NCI-H2196 treated with DMSO at 0.1 percent for 48 hours (cell line): ENCODE measurements at regions not wholly inside any gene's neighbourhood (a gene's known extent, or its start where the extent isn't known, plus 50 kb on each side); places are given as distances from the start of the nearest gene placed in this dataset.
"Not testable (repeated sequence)": the region's sequence is repeated elsewhere in the genome, so short reads cannot be mapped to it uniquely, and the experiment has no call there.

Experiments used
- DNase-seq: peaks from one replicate; lab custom pipeline; 2025; ENCODE audit not compliant: unreplicated experiment; lab: John Stamatoyannopoulos, UW

DNA sequence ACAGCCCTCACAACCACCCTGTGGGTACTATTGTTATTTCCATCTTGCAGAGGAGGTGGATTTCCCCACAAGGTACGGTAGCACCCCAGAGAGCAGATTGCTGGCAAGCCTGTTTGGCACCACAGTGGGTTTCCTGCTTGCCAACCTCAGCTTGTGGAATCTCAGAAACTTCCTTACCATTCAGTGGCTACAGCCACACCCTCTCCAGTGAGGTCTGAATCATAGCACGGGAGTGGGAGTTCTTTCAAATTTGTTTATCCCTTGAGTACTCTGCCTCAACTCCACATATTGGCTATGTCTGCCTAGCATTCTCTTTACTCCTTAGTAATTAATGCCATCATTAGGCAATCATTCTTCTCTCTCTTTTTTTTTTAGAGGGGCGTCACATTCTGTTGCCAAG lies 162.1 kb downstream of the PTPRU start:
- no peak for DNase-seq

DNA sequence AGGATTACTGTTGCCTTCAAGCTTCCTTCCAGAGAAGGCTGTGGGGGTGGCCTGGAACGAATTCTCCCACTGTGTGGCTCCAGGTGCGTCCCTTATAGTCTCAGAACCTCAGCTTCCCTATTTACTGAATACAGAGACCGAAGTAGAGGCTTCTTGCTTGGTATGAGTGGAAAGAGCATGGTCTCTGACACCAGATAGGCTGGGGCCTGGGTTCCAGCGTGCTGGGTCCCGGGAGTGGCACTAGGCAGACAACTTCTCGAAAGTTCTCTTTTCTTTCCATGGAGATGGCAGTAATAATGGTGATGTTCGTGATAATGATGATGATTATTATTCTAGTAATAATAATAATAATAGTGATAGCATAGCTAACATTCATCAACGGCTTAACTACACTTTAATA lies 161.7 kb downstream of the PTPRU start:
- DNase-seq, result no peak

DNA sequence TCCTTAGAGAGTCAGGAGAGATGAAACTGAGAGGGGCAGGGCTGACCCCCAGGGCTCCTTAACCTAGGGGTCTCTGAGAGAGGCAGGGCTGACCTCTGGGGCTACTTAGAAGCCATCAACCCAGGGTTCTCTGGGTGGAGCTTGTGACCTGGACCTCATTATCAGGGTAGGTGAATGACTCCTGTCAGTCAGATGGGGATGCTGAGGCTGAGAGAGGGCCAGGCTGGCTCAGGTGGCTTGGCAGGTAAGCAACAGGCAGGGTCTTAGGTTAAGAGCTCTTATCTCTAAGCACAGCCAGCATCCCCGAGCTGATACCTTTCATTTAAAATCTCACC lies 160.9 kb downstream of the PTPRU start:
- no peak for DNase-seq

DNA sequence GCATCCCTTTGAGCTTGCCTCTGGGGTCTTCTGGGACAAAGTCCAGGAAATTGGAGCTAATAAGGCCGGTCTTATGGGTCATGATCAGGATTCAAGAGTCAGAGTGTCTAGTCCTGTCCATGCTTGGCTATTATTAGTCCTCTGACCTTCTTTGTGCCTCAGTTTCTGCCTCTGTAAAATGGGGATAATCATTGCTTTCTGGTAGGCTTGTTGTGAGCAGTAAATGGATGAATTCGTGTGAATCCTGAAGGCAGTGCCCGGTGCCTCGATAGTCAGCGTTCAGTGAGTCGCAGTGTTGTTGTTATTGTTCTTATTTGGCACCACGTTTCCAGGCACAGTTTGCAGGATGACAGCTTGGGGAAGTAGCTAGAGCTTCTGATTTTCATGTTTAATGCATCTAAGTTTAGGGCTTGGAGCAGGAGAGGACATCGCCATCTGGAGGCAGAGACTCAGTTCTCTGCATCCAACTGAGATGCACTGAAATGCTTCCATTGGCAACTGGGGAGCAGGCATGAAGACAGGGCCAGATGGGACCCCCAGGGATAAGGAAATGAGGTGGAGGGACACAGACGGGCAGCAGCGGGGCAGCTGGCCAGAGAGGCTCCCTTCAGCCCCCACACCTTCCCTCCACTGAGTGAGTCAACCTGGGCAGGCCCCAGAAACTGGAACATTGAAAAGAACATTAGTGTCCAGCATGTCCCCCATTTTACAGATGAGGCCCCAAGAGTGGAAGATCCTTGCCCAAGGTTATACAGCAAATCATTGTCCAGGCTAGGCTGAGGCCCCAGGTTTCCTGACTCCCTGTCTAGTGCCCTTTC lies 160.3 kb downstream of the PTPRU start:
- DNase-seq, result no peak

DNA sequence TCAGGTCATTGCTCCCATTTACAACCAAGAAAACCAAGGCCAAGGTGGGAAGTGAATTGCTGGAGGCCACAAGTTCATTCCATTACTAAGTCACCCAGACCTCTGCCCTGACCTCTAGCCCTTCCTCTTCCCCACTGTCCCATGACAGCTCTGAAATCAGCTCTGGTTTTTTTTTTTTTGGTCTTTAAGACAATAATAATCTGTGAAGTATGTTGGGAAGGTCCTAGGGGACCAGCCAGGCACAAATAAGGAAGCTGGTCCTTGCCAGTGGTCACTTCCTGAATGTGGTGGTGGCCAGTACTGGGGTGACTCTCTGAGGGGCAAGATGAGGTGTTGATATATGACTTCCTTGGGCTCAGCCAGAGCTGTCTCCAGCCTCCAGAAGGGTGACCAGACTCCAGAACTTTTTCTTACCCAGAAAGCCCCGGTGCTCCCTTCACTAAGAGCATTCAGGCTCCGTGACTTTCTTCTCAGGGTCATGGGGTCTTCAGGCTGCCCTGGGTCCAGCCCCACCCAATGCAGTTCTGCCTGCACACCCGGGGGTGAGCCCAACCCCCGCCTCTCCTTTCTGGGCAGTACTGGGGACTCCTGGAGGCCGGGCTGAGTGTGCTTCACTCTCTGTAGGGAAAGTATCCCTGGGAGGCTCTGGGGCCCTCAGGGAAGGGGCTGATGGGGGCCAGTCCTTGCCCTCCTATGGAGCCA lies 159.6 kb downstream of the PTPRU start:
- DNase-seq, result no peak

DNA sequence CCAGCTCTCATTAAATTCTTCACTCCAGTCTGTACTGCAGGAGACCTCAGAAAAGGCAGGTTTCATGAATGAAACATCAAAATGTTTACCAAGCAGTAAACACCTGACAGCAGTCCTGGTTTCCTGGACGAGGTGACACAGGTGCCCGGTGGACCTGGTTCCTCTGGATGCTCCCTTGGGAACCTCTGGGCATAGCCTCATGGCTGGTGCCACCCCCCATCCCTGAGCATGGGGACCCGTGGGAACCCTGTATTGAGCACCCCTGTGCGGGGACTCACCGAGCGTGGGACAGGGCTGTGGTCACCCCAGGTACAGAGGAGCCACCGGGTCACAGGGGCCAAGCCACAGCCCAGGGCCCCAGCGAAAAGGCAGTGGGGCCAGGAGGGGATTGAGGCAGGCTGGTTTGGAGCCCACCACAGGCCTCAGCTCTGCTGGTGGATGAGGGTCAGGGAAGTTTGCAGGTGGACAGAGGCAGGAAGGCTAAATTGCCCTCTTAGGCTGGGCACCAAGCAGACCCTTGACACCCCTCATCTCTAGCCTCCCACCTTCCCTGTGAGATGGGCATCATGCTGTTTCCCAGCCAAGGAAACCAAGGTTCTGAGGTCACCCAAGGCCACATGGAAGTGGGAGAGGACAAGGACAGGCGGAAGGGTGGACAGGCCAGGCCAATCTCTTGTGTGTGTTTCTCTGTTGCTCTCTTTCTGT lies 158.4 kb downstream of the PTPRU start:
- no peak for DNase-seq

DNA sequence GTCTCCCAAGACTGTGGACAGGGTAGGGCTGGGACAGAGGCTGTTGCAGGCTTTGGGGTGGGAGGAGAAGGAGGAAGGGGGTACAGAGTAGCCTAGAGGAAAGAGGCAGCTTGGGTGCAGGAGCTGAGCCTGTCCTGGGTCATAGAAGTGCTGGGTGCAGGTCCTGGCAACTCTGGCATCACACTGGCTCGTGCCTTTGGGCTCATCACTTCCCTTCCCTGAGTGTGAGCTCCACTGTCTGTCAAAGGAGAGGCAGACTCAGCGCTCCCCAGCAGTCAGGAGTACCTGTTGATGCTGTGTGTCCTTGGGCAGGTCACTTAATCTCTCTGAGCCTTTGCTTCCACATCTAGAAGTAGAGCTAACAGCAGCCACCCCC lies 157.1 kb downstream of the PTPRU start:
- DNase-seq, result no peak

DNA sequence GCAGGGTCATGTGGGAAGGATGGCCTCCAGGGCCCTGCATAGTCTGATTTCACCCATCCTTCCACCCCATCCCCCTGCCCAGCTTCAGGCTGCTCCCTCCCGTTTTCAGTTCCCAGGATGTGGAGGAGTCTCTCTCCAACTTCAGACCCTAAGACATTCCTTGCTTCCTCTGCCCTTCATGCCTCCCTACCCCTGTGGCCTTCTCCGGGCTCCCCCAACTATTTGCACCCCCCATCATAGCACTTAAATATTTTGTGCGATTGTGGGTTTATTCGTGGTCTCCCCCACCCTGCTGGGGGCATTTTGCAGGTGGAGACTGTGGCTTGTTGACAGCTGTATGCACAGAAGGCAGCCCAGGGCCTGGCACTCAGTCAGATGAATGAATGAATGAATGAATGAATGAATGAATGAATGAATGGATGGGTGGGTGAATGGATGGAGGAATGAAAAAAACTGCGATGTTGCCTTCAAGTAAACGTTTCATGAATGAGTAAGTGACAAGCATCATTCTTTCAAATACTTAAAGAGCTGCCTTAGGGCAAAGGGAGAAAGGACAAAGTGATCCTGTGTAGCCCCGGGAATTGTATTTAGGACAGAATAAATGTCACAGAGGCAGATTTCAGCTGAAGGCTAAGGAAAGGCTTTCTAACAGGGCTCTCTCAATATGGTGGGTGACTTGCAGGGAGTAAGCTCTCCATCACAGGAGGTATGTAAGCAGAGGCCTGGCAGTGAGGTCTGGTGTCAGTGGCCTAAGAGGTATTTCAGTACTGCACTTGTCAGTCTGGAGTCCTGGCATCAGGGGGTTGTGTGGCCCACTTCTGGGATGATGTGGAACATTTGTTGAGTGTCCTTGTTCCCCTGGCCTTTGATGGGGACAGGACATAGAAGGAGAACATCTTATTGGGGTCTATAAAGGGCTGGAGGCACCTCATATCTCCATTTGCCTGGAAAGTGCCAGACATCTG lies 156.4 kb downstream of the PTPRU start:
- DNase-seq, result no peak

DNA sequence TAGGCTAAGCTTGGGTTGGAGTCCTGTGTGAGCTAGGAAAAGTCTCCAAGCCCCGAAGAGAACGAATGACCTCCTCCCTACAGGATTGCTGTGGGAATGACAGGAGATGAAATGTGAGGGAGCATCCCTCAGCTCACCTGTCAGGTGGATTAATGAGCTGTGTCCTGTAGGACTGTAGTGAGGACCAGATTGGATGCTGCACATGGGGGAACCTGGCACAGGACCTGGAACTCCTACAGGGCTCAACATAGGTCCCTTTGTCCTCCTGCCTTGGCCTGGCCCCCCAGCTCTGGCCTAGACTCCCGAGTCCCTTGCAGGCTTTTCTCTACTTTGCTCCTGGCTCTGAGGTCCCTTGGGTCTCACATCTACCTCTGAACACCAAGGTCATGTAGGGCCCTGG lies 155.7 kb downstream of the PTPRU start:
- no peak for DNase-seq

DNA sequence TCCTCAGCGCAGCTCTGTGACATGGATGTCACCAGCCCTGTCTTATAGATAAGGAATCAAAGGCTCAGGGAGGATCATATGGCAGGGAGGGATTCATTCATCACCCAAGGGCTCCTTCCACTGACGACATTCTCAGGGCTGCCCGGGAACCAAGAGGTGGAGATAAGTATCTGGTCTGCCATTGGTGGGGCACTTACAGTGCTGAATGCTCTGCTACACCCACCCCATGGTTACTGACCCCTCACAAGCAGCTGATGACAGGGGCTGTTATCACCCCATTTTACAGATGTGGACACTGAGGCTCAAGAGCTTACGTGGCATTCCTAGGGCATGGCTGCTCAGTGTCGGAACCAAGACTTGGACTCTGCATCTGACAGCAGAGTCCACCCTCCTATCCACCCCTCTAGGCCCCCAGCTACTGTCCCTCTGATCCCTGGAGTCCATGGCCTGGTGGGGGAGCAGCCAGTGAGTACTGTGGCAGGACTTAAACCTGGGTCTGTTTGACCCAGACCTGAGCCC lies 155.1 kb downstream of the PTPRU start:
- no peak for DNase-seq

DNA sequence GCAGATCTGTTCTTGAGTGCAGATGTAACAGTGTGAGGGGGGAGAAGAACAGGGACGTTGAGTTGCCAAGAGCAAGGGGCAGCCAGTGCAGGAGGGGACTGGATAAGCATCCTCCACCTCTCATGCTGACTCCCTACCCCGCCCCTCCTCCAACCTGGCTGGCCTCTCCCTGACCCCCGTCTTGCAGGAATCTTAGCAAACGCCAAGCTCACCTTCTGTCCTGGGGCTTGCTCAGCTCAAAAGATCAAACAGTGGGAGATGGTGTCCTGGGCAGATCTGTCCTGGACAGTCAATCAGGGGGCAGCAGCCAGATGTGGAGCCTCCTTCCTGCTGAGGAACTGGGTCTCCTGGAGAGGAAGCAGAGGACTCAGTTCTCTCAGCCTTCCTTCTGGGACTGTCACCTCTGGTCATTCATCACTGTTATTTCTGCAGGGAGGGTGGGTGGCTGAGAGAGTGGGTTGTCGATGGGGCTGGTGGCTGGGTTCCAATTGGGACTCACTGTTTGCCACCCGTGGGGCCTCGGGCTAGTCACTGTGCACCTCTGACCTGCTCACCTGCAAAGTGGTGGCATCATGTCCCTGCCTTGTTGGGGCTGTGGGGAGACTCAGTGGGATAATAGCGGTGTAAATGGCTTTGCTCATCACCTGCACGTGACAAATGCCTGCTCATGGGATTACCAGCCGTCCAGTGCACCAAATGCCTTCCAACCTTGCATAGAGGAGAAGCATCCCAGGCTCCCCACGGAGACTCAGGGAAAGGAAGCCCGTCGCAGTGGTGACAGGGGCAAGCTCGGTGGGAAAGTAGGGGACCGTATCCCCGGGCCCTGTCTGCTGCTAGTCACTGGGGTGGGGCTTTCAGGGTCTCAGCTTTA lies 154.4 kb downstream of the PTPRU start:
- DNase-seq, result no peak

DNA sequence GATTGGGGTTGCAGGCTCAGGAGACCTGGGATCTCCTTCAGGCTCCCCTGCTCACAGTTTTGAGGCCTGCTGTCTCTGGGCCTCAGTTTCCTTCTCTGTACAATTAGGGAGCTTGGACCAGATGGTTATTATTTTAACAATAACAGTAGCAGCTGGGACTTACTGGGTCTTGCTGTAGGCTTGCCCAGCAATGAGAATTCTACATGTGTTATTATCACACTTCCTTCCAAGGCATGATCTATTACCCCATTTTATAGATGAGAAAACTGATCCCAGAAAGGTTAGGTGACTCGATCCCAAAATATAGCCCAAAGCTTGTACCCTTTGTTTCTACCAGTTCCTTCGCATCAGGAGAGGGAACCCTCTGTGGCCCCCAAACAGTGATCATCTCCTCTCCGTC lies 153.8 kb downstream of the PTPRU start:
- no peak for DNase-seq

DNA sequence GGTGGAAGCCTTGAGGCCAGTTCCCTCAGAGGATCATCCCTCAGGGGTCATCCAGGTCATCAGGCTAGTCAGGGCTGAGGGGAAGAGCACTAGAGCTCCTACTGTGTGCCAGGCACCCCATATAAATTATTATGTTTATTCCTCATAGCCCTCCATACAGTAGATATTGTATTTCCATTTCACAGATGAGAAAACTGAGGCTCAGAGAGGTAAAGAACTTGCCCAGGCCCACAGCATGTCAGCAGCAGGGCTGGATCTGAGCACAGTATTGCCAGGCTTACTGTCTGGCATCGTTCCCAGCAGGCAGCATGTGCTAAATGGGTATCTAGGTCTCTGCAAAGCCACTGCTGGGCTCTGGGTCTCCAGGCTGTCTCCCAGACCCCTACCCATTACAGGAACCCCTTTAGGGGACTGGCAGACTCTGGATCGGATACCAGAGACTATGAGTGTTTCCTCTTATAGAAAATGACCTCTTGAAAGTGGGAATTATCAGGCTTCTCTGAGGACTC lies 153.3 kb downstream of the PTPRU start:
- DNase-seq, result no peak

DNA sequence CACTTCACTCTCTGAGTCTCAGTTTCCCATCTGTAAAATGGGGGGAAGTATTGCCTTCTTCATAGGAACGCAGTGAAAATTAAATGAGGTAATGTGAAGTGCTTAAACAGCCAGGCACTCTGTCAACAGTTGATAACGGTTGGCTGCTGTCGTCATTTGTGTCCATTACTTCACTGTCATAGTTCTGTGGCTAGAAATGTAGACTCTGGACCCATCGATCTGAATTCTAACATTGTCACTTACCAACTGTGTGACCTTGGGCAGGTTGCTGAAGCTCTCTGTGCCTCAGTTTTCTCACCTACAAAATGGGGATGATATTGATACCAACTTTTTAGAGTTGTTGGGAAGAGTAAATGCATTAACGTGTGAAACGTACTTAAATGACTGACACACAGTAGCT lies 152.6 kb downstream of the PTPRU start:
- no peak for DNase-seq

DNA sequence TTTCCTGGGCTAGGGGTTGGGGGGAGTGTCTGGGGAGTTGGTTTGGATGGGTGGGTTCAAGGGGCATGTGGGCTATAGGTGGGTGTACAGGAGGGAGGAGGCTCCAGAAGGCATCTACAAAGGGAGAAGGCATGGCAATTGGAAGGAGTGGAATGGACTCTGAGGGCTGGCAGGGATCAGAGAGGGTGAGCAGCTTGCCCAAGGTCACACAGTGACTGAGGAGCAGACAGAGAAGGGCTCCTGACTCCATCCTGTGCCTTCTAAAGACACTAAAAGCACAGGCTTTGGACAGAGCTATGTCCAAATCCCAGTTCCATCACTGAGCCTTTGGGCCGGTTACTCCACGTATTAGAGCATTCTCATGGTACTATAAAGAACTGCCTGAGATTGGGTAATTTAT lies 151.8 kb downstream of the PTPRU start:
- DNase-seq, result no peak

DNA sequence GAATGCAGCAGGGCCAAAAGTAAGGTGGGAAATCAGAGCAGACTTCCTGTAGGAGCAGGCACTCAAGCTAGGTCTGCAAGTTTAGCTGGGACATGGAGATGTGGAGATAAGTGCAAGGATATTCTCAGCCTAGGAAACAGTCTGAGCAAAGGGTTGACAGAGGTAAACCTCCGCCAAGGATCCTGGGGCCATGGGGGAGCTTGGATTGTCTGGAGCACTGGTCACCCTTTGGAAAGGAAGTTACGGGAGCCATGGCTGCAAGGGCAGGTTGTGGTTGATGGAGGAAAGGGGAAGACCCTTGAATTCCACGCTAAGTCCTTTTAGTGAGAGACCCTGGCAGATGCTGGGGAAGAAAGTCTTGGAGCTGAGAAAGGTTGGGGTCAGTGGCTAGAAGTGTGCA lies 150.9 kb downstream of the PTPRU start:
- DNase-seq, result no peak

DNA sequence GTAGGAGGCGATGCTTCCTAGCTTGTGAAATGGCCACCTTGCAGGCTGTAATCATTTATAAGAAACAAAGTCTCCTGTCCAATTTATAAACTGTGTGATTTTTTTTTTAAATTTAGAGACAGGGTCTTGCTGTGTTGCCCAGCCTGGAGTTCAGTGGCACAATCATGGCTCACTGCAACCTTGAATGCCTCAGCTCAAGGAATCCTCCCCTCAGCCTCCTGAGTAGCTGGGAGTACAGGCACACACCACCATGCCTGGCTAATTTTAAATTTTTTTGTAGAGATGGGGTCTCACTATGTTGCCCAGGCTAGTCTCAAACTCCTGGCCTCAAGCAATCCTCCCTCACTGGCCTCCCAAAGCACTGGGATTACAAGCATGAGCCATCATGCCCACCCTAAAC lies 150.1 kb downstream of the PTPRU start:
- not testable (repeated sequence) for DNase-seq

DNA sequence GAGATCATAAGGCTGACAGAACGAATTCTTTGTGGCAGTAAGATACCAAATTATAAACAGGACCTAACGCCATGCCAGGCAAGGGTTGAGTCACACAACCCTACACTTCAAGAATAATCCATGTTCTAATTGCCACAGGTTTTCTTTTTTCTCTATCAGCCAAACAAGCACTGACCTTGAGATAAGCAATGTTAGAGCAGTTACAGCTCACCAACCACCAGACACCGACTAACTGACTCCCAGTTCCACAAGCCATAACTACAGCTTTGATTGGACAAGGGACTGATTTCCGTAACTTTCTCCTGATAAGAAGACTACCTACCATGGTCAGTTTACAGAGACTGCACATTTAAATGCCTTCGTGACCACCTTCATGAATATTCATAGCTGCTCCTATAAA lies 149.6 kb downstream of the PTPRU start:
- DNase-seq, result no peak

DNA sequence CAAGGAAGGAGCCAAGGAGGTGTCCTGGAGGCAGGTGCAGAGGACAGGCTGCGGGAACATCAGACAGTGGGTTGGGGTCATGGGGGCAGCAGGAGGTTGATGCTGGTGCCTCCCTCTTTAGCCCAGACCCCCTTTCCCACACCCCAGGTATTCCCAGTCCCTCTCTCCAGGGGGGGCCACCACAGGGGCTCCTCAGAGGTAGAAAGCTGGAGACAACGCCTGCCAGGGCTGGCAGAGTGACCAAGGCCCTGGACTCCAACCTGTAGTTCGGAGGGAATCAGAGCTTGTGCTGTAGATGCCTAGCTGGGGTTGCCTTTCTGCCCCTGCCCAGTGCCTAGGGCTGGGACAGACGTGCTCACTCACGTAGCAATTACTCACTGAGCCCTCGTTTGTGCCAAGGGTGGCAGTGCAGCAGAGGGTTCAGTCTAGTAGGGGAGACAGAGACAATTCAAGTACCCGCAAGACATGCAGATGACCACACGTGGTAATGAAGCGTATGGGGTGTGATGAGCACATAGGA lies 148.2 kb downstream of the PTPRU start:
- no peak for DNase-seq
